ENCODE measurements at regions not wholly inside any gene's neighbourhood (a gene's known extent, or its start where the extent isn't known, plus 50 kb on each side); places are given as distances from the start of the nearest gene placed in this dataset.
"Not testable (repeated sequence)": the region's sequence is repeated elsewhere in the genome, so short reads cannot be mapped to it uniquely, and the experiment has no call there.

GRCh38 chr2:155982135-155982534 is 350.4 kb downstream of the NR4A2 start:
- ATAC-seq (ENCODE audit: low FRiP score in 2 of 2): no peak
- H3K9me3 ChIP-seq: no peaks in the 10 kb centered on the region
- WGBS, 2 donors: 41 to 54% methylated on average over 1 of the region's 1 CpG
- DNase-seq: no peak
- H3K27me3 ChIP-seq: no peaks in the 10 kb centered on the region
- no peak overlapping the region for H3K27ac ChIP-seq
- no peaks in the 10 kb centered on the region for H3K4me1 ChIP-seq
- TF ChIP-seq POLR2A (IDR thresholded peaks at IDR 0.05): no peak
- no peak for TF ChIP-seq POLR2AphosphoS5 (IDR thresholded peaks at IDR 0.05)
- TF ChIP-seq CTCF (IDR thresholded peaks at IDR 0.05): no peak
- no peak for TF ChIP-seq EP300 (IDR thresholded peaks at IDR 0.05)
- no peak overlapping the region for H3K4me3 ChIP-seq
- no peaks in the 10 kb centered on the region for H3K36me3 ChIP-seq

GRCh38 chr2:155980941-155981560 is 351.5 kb downstream of the NR4A2 start:
- WGBS, 2 donors: 71 to 82% methylated on average over 3 of the region's 3 CpGs
- H3K36me3 ChIP-seq: no peaks in the 10 kb centered on the region
- H3K9me3 ChIP-seq: no peaks in the 10 kb centered on the region
- TF ChIP-seq POLR2A (IDR thresholded peaks at IDR 0.05) (no peak), POLR2AphosphoS5 (IDR thresholded peaks at IDR 0.05) (no peak), EP300 (IDR thresholded peaks at IDR 0.05) (no peak), CTCF (IDR thresholded peaks at IDR 0.05) (no peak)
- ATAC-seq (ENCODE audit: low FRiP score in 2 of 2) (no peak), DNase-seq (no peak)
- H3K4me3 ChIP-seq: no peak overlapping the region
- no peaks in the 10 kb centered on the region for H3K4me1 ChIP-seq
- H3K27me3 ChIP-seq: no peaks in the 10 kb centered on the region
- H3K27ac ChIP-seq: no peak overlapping the region

- Histone ChIP-seq H3K4me1 (no peaks in the 10 kb centered on the region), H3K27ac (no peak overlapping the region), H3K36me3 (no peaks in the 10 kb centered on the region), H3K27me3 (no peaks in the 10 kb centered on the region), H3K9me3 (no peaks in the 10 kb centered on the region), H3K4me3 (no peak overlapping the region)
- ATAC-seq (ENCODE audit: low FRiP score in 2 of 2) (no peak), DNase-seq (no peak)
- TF ChIP-seq POLR2AphosphoS5 (IDR thresholded peaks at IDR 0.05) (no peak), POLR2A (IDR thresholded peaks at IDR 0.05) (no peak), EP300 (IDR thresholded peaks at IDR 0.05) (no peak), CTCF (IDR thresholded peaks at IDR 0.05) (no peak)
These were observed 356.8 kb downstream of the NR4A2 start for GRCh38 chr2:155975734-155976133.

GRCh38 chr2:155972916-155973315 is 359.6 kb downstream of the NR4A2 start:
- 47 to 62% methylated on average over 2 of the region's 2 CpGs for WGBS, 2 donors
- TF ChIP-seq POLR2AphosphoS5 (IDR thresholded peaks at IDR 0.05) (no peak), POLR2A (IDR thresholded peaks at IDR 0.05) (no peak), EP300 (IDR thresholded peaks at IDR 0.05) (no peak), CTCF (IDR thresholded peaks at IDR 0.05) (no peak)
- ATAC-seq (ENCODE audit: low FRiP score in 2 of 2) (no peak), DNase-seq (no peak)
- no peaks in the 10 kb centered on the region for H3K27me3 ChIP-seq
- H3K4me3 ChIP-seq: no peak overlapping the region
- no peak overlapping the region for H3K27ac ChIP-seq
- no peaks in the 10 kb centered on the region for H3K4me1 ChIP-seq
- no peaks in the 10 kb centered on the region for H3K9me3 ChIP-seq
- H3K36me3 ChIP-seq: no peaks in the 10 kb centered on the region

- H3K27me3 ChIP-seq; H3K4me1 ChIP-seq; H3K36me3 ChIP-seq; H3K9me3 ChIP-seq; H3K4me3 ChIP-seq; H3K27ac ChIP-seq; ATAC-seq (ENCODE audit: low FRiP score in 2 of 2): not testable (repeated sequence)
- 85 to 87% methylated on average over 16 of the region's 18 CpGs for whole genome bisulfite sequencing, 2 donors
- peak in 1 of 2 donors; percentile 25 for DNase-seq
These were observed 366.5 kb downstream of the NR4A2 start for GRCh38 chr2:155966064-155966471.
